ENCODE measurements at regions not wholly inside any gene's neighbourhood (a gene's known extent, or its start where the extent isn't known, plus 50 kb on each side); places are given as distances from the start of the nearest gene placed in this dataset.

DNA sequence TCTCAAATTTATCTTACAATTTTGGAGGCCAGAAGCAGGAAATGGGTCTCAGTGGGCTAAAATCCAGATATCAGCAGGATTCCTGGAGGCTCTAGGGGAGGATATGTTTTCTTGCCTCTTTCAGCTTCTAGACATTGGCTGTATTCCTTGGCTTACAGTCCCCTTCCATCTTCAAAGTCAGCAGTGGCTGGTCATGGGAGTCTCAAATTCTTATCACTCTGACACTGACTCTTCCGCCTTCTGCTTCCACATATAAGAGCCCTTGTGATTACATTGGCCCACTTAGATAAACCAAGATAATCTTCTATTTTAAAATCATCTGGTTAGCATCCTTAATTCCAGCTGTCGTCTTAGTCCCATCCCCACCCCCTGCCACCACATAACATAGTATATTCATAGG, 113.0 kb downstream of the PCDH7 start:
- in situ Hi-C loops (cut with HindIII; ENCODE audit: low pct_ligation_motif_present, low pct_unique_long_range_greater_than_20kb, low sequenced_read_pairs), result no loop called here
- no peak for DNase-seq

DNA sequence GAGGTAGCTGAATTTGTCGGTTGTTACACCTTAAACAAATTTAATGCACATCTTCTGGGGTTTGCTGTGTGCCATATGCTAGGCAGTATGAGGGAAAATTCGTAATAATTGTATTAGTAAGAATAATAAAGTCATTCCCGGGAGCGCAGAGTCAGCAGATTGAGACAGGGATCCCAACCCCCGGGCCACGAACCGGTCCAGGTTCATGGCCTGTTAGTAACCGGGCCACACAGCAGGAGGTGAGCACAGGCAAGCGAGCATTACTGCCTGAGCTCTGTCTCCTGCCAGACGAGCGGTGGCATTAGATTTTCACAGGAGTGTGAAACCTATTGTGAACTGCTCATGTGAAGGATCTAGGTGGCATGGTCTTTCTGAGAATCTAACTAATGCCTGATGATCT, 114.9 kb downstream of the PCDH7 start:
- in situ Hi-C loops (cut with HindIII; ENCODE audit: low pct_ligation_motif_present, low pct_unique_long_range_greater_than_20kb, low sequenced_read_pairs), result no loop called here

DNA sequence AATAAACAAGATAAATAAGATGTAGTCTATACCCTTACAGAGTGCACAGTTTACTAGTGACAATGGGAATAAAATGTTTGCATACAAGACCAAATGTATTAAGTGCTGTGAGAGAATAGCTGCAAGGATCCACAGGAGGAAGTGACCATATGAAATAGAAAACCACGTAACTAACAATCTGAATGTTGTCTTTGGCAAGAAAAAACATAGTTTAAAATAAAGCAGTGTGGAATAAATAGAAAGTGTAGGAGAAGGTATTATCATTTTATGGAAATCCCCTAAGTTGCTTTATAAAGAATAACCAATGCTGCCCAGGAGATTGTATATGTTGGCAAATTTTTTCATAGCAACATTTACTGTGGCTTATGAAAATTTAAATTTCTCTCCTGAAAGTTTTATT, 116.1 kb downstream of the PCDH7 start:
- DNase-seq, result no peak
- in situ Hi-C loops (cut with HindIII; ENCODE audit: low pct_ligation_motif_present, low pct_unique_long_range_greater_than_20kb, low sequenced_read_pairs), result no loop called here

More for the DNA sequence above, 114.9 kb downstream of the PCDH7 start:
- no peak for DNase-seq

DNA sequence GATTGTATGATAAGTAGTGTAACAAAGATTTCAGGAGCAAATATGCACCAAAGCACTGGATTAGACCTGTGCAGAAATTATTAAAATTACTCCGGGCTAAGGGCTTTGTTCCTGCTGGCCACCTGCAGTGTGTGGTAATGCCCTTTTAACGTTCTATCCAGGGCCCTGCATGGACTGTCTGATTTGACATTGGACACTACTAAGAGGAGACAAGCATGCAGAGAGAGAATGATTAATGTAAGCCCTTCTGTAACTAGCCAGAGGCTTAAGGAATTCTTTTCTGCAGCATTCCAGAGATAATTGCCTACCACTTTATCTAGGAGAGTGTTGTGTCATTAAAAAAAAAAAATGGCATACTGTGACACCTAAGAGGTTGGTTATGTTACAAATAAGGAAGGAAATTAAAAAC, 117.0 kb downstream of the PCDH7 start:
- in situ Hi-C loops (cut with HindIII; ENCODE audit: low pct_ligation_motif_present, low pct_unique_long_range_greater_than_20kb, low sequenced_read_pairs), result no loop called here
- DNase-seq, result peak; percentile 56

DNA sequence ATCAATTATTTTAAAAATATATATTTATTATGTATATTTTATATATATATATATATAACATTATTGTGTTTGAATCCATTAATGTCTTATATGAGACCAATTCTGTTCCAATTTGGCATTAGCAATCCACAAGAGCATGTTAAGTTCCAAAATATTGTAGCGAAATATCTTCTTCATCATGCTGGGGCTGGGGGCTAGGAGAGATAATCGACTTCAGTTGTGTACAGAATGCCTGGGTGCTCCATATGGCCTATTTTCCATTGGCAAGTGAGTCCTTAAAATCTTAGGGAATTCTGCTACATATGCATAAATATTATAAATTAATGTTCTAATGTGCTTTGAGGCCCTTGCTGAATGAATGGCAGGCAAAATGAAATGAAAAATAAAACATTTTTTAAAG, 117.7 kb downstream of the PCDH7 start:
- in situ Hi-C loops (cut with HindIII; ENCODE audit: low pct_ligation_motif_present, low pct_unique_long_range_greater_than_20kb, low sequenced_read_pairs), result no loop called here
- no peak for DNase-seq

DNA sequence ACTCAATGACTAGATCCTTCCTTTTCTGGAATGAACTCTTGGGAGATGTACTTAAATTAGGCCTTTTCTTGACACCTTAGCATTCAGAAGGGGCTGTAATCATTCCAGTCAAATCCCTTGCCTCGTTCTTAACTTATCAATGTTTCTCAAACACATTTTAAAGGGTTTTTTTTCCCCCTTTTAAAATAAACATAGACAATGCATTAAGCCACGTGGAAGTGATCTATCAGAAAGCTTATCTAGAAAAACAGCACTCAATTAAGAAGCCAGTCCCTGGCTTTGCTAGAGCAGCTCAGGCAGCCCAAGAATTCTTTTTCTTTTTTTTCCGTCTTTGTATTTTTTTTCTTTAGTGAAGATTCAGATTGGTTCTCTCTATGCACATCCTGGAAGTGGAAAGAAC, 118.2 kb downstream of the PCDH7 start:
- in situ Hi-C loops (cut with HindIII; ENCODE audit: low pct_ligation_motif_present, low pct_unique_long_range_greater_than_20kb, low sequenced_read_pairs), result no loop called here
- no peak for DNase-seq

DNA sequence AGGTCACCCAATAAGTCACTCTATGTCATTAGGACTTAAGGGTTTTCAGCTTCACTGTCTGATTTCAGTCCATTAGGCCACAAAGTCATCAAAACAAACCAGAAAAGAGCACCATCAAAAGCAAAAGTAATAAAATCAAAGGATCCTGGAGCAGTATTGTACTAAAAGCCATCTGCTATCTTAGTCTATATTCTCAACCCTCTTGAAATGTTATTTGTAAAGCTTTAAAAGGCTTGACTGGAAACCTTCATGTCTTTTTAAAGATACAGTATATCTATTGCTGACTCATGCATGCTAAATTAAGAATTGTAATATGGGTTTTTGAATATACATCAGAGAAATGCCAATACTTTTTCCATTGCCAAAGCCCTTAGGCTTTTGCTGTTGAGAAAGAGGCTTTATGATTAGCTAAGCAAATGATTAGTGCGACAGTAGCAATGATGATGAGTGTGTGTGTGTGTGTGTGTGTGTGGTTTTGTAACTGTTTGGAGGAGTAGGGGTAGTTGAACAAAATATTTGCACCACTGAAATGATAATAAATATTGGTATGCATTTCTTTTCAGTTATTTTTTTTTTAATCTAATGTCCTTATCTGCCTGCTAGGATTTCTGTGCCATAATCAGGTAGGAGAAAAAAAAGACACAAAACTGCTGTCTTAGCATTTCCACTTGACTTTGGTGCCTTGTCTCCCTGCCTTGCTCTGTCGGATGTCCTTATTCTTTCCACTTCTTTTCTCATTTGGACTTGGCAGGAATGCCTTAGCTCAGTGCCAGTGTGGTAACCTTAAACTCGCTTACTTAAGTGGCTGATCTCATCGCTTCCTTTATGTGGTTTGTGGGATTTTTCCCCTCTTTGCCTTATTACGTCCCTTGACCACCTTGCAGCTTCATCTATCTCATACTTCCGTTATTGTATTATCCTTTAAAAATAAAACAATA, 119.7 kb downstream of the PCDH7 start:
- in situ Hi-C loops (cut with HindIII; ENCODE audit: low pct_ligation_motif_present, low pct_unique_long_range_greater_than_20kb, low sequenced_read_pairs), result no loop called here
- DNase-seq, result peak; percentile 22

DNA sequence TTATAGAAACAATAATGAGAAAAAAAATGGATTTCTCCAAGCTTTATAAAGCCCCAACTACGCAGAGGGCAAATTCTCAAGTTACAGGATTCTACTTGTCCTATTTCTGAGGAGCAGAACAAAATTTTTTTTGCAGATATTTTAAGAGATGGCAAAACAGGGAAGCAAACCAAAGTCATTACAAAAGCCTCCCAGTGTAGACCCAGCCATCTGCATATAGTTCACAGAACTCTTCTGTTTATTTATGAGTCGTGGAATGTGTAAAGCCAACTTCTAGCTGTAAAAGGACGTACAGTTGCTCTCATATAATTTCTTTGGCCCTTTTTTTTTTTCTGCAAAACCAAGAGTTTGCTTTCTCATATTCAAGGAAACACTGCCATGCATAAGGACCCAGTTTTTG, 120.4 kb downstream of the PCDH7 start:
- no peak for DNase-seq
- in situ Hi-C loops (cut with HindIII; ENCODE audit: low pct_ligation_motif_present, low pct_unique_long_range_greater_than_20kb, low sequenced_read_pairs), result no loop called here

DNA sequence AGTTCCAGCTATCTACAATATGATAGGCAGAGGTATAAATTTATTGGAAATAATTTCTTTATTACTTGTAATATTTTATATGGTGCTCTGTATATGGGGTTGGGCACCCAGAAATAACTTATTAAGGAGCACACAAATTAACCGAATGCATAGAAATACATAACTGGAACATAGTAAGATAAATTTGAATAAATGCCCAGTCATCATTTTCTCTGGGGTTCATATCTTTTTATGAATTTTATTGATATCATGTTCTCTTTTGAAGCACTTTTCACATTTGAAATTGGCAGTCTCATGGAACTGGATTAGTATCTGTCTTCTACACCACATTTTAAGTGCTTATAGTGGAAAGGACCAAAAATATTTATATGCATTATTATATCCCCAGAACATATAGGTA, 122.0 kb downstream of the PCDH7 start:
- in situ Hi-C loops (cut with HindIII; ENCODE audit: low pct_ligation_motif_present, low pct_unique_long_range_greater_than_20kb, low sequenced_read_pairs), result no loop called here

DNA sequence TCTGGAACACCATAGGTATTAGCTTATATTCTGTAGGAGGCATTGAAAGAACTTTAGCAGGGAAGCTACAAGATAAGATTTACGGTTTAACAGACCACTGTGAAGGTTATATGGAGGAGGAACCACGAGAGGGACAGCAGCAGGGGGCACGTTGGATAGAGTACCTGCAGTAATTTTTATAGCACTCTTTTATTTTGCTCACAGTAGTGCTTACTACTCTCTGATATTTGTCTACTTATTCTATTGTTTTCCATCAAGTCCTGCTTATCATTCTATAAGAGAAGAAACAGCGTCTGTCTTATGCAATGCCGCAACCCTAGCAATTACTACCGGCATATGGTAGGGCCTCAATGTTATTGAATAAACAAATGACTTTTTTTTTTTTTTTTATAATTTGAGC, 122.5 kb downstream of the PCDH7 start:
- in situ Hi-C loops (cut with HindIII; ENCODE audit: low pct_ligation_motif_present, low pct_unique_long_range_greater_than_20kb, low sequenced_read_pairs), result no loop called here
- DNase-seq, result no peak

More for the DNA sequence above, 122.0 kb downstream of the PCDH7 start:
- DNase-seq, result no peak

DNA sequence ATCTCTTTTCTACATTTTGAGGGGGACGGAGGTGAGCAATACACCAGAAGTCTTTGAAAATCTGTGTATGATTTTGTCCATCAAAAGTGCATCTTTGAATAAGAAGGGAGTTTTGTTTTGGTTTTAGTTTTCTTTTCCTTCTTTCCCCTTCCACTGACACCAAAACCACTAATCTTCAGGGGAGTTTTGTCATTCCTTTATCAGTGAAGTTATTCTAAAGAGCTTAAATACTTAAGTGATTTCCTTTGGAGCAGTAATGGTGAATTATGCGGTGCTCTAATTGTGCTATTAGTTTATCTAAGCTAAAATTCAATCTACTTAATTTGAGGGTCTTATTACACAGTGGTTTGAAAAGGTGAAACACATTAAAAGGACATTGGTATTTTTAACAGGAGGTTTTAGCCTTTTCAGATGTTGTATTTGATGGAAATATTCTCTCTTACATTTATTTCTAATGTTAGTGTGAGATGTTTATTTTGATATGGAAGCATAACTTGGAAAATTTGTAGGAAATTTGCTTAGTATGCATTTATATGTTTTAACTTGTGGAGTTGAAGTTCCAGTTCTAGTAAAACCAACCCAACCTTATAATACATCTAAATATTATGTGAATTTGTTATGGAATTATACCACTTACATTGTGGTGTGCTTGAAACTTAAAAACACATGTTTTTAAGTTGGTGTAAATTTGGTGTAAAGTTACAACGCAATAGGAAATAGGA, 124.9 kb downstream of the PCDH7 start:
- in situ Hi-C loops (cut with HindIII; ENCODE audit: low pct_ligation_motif_present, low pct_unique_long_range_greater_than_20kb, low sequenced_read_pairs), result no loop called here
- no peak for DNase-seq

DNA sequence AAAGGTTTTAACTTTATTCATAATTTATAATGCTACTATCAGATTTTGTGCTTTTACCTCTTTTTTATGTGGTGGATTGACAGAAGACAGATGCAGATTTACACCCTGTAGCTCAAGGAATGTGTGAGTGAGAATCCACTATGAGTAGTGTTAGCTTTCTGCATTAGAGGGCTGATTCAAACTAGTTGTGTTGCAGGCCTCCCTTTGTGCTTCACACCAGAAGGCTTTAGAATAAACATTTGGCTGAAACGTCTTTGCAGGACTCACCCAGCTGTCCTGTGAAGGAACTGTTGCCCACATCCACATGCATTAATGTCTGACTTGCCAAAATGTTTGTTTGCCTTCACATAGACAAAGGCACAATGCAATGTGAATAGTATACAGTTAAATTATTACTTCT, 127.0 kb downstream of the PCDH7 start:
- in situ Hi-C loops (cut with HindIII; ENCODE audit: low pct_ligation_motif_present, low pct_unique_long_range_greater_than_20kb, low sequenced_read_pairs), result no loop called here
- DNase-seq, result no peak

DNA sequence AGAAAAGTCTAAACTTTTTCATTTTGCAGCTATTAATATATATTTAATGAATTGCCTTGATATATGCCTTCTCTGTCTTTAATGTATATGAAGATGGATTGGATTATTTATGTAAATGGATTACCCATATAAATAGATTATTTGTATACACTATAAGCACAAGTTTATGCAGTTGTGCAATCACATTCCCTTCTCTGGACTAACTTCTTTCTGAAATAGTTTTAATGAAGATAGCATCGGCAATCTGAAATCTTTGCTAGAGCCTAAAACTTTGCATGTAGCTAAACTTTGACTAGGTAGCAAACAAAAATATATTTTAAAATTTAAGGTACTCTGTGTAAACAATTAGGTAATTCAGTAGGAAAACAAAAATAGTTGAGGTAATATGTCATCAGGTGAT, 127.8 kb downstream of the PCDH7 start:
- in situ Hi-C loops (cut with HindIII; ENCODE audit: low pct_ligation_motif_present, low pct_unique_long_range_greater_than_20kb, low sequenced_read_pairs), result no loop called here

DNA sequence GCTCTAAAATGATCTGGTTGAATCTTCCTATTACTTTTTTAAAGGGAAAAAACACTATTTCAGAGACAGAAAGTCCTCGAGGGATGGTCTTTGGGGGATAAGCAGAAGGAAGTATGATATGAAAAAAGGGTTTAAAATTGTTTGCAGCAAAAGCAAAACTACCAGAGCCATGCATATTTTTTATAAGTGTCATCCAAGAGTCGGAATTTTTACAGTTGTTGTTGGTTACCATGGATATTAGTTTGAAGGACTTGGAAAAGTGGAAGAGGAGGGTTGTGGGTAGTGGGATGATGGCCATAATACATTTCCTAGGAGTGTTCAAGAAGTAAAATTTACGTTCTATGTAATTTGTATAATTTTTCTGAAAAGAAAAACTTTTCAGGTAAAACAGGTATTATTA, 134.4 kb downstream of the PCDH7 start:
- in situ Hi-C loops (cut with HindIII; ENCODE audit: low pct_ligation_motif_present, low pct_unique_long_range_greater_than_20kb, low sequenced_read_pairs), result no loop called here
- no peak for DNase-seq

More for the DNA sequence above, 127.8 kb downstream of the PCDH7 start:
- DNase-seq, result no peak

DNA sequence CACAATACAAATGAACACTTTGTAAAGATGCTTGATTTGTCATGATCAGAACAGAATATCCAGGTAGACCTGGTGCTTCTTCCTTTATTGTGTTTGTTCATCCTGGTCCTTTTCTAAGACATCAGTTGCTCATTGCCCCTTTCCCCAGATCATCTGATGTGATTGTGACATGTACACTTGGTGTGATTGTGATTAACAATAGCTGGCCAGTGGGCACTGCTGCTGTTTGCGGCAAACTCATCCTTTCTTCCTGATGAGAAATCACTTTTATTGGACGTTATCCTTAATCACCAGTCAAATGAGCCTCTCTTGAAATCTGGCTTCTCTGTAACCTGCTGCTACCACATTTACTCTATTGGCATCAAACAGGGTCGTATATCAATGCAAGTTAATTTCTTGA, 135.1 kb downstream of the PCDH7 start:
- in situ Hi-C loops (cut with HindIII; ENCODE audit: low pct_ligation_motif_present, low pct_unique_long_range_greater_than_20kb, low sequenced_read_pairs), result no loop called here
- no peak for DNase-seq

DNA sequence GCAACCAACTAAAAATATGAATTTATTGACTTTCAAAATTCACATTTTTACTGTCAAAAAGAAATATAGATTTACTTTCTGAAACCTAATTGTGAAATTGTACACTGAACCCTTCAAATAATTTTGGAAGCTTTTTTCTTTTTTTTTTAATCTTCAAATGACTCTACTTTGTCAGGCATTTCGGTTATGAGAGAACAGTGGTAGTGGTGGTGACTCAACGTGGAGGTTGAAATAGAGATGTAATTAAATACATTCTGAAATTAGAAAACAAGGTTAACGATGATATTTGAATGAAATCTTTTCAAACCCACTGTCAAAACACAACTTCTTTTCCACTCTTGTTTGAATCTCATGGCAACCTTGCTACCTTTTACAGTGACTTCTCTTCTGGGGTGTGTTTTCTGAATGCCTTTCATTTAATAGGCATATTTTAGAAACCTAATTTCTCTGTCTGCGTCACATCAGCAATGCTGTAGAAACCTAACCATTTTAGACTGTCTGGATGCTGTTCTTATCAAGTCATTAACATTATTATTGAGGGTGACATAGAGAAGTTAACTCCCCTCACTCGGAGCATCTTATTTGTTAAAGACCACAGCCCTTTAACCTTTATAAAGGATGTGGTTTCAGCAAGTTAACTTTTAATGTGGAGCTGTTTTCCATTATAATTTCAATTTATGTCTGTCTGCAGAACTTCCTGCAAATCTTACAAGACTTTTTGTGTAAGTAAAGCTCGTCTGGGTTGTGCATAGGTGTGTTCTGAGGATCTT, 136.8 kb downstream of the PCDH7 start:
- in situ Hi-C loops (cut with HindIII; ENCODE audit: low pct_ligation_motif_present, low pct_unique_long_range_greater_than_20kb, low sequenced_read_pairs), result no loop called here
- DNase-seq, result no peak

DNA sequence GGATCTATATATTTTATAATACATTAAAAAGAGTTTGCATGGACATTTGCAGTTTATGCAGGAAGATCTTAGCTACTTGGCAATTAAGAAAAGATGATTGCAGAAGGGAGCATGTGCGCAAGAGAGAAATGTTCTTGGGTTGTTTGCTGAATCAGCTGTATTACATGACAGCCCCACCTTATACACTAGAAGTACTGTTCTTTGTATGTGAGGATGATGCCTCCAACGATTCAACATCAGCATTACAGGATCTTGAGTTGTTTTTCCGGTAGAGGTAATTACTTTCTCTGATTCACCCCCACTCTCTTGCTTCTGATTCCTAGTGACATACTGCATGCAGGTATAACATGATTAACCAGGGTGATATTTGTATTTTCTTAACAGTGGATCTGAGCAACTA, 140.8 kb downstream of the PCDH7 start:
- in situ Hi-C loops (cut with HindIII; ENCODE audit: low pct_ligation_motif_present, low pct_unique_long_range_greater_than_20kb, low sequenced_read_pairs), result no loop called here
- no peak for DNase-seq

DNA sequence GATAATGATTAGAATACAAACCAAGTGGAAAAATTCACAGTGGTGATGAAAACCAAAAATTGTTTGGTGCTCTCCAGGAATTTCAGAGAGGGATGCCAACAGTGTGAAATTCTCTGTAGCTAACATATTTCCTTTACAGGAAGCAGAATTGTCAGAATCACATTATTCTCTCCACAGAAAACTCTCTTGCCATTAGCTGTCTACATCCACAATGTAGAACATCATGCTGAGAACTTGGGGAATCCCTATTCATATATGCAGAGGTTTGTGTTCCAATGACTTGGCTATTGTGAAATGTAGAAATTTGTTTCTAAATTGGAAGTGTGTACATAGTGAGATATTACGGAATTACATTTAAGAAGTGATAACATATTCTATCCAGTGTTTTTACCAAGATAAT, 142.0 kb downstream of the PCDH7 start:
- no peak for DNase-seq
- in situ Hi-C loops (cut with HindIII; ENCODE audit: low pct_ligation_motif_present, low pct_unique_long_range_greater_than_20kb, low sequenced_read_pairs), result no loop called here

DNA sequence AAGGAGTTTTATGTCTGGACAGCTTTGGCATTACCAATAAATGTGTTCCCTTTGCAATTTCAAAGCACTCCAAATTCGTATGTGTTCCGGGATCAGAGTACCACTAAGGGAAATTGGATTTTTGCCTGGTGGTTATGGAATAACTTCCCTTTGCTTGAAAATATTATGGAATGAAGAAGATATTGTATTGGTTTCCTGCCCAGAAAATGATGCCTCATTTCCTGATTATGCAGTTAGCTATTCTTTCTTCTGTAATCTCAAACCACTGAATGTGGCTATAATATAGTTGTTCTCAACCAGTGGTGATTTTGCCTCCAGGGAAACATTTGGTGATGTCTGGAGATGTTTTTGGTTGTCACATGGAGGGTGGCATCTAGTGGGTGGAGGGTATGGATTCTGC, 142.9 kb downstream of the PCDH7 start:
- in situ Hi-C loops (cut with HindIII; ENCODE audit: low pct_ligation_motif_present, low pct_unique_long_range_greater_than_20kb, low sequenced_read_pairs), result no loop called here
- DNase-seq, result no peak
